NCI-H2107 treated with DMSO at 0.1 percent for 48 hours (cell line): ENCODE measurements at regions not wholly inside any gene's neighbourhood (a gene's known extent, or its start where the extent isn't known, plus 50 kb on each side); places are given as distances from the start of the nearest gene placed in this dataset.

Experiments
- DNase-seq: peaks from one replicate; lab custom pipeline; 2025; ENCODE audit not compliant: unreplicated experiment; lab: John Stamatoyannopoulos, UW

DNA sequence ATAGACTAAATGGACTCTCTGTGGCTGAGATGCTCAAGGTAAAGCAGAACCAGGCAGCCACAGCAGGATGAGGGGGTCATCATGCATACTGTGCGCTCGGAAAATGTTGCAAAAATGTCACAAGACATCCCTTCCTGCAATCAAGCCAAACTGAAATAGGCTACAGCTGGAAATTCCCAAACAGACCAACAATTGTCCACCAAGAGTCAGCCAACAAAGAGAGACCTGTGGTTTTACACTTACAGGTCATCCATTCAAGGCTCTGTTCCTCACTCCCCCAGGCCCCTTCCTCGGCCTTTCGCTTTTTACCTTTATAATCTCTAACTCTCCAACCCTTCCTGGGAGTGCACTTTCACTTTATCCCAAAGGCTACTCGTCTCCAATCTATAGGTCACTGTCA is 1066.9 kb downstream of the TSN start:
- DNase-seq: no peak

DNA sequence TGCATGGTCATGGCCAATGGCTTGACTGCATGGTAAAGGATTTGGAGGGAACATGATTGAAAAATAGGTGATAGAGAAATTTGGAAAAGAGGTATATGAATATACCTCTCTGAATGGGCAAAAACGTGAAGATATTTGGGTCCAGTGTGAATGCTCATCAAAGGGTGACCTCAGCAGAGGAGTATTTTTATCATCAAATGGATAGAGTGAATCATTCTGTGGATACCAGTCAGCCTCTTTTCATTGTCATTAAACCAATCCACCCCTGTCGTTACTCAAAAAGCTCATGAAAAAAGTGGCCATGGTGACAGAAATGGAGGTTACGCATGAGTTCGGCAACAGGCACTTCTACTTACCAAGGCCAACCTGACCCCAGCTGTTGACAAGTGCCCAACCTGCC is 1074.7 kb downstream of the TSN start:
- DNase-seq: no peak

DNA sequence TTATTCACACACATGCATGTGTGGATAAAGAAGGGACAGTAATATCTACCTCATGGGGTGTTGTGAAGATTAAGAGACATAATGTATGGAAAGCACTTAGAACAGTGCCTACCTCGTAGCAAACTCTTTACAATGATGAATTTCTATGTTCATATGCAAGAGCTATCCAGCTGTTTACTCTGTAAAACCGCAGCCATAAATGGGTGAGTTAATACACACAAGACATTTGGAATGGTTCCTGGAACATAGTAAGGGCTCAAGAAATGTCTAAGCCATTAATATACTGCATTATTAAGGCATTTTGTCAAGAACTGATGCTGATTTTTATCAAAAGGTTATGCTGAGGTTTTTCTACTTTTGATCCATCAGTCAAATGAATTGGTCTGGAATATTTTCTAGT is 1076.2 kb downstream of the TSN start:
- DNase-seq: no peak

DNA sequence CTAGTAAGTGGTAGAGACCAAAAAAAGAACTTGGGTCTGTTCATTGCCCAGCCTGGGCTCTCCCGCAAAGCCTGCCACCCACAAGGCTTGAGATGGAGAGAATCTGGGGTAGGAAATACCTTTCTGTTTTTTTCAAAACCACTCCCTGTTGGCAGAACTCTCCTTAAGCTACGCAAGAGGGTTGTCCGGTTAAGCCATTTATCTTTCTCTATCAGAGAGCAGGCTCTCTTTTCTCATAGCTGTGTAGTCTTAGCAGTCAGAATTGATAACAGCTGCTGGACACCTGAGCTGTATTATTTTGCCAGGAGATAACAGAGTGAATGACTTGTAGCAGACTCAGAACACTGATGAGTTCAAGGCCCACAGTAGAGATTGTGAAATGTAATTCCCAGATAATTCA is 1088.1 kb downstream of the TSN start:
- no peak for DNase-seq

DNA sequence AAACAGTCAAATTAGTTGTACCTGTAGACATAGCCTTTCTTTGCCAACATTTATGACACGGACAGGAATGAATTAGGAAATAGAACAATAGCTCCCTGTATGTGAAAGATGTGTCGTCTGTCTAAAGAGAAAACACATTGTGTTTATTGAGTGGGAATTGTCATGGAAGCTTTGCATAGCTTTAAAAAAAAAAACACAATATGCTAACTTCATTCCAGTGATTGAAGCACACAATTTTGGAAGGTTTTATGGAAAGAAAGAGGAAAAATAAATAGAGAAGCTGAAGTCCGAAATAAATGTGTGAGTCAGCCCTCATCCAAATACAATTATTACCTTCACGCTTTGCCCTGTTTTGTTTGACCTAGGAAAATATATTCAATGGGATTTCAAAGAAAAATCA is 1095.7 kb downstream of the TSN start:
- DNase-seq: no peak

DNA sequence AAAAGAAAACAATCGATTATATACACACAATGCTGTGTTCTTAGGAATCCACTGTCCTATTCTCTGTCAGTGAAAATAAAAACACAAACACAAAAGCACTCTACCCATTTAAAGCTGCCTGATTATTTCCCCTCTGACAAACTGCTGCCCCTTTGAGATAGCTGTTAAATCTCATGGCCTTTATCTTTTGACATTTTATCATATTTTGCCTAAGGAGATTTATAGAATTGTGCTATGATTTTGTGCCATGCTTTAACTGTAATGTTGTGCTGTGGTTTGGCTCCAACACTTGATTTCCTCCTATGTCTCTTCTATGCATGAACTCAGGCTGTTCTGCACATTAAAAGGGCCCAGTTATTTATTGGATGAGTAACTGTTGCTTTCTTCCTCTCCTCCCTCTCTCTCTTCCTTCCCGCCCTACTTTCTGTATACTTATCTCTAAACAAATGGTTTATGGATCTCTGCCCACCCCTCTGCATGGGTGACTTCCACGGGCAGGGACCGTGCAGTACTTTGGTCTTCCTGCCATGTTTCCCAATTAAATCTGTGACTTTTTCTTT is 1096.6 kb downstream of the TSN start:
- no peak for DNase-seq

DNA sequence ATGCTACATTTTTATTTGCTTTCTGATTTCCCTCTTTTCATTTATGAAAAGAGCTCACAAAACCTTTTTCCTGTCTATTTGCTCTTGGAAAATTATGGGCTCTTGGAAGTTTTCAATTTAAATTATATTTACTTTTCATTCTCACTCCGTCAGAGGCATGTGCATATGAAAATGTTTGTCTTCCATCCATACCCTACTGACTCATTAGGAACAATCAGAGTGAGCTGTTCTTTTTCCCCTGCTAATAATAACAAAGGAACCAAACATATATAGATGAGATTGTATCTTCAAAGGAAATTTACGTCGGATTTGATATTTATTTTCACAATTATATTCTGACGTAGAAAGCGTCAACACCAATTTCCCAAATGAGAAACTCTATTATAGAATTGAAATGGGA is 1101.2 kb downstream of the TSN start:
- no peak for DNase-seq

DNA sequence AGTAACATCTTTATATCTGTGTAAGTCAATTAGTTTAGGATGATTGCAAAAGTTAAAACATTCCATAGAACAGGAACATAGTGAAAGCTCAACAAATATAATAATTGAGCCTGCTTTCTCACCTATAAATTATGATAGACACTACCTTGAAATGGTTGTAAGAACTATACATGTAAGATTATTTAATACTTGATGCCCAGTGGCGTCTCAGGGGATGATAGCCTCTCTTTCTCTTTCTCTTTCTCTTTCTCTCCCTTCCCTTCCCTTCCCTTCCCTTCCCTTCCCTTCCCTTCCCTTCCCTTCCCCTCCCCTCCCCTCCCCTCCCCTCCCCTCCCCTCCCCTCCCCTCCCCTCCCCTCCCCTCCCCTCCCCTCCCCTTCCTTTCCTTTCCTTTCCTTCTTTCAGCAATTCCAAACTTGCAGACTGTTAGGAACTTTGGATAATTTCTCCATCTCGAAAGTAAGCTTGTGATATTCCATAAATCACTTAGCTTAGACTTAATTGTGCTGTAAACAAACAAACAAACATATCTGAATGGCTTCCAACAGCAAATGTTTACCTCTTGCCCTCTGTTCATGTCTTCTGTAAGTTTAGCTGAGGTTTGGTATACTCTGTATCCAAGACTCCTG is 1102.7 kb downstream of the TSN start:
- DNase-seq: no peak

DNA sequence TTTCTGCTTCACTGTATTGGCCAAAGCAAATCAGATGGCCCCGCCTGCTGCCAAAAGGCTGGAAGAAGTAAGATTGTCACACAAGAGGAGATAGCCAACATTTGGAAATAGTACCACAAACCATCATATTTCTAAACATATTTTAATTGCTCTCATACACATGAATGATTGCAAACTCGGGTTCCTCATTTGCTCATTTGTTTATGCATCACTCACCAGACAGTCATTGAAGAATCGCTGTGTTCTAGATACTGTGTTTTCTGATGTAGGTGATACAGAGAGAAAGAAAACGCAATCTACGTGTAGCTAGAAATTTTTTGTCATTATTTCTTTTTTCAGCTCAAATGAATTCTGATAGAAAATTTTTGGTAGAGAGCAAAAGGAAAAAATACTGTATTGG is 1103.4 kb downstream of the TSN start:
- DNase-seq: no peak

DNA sequence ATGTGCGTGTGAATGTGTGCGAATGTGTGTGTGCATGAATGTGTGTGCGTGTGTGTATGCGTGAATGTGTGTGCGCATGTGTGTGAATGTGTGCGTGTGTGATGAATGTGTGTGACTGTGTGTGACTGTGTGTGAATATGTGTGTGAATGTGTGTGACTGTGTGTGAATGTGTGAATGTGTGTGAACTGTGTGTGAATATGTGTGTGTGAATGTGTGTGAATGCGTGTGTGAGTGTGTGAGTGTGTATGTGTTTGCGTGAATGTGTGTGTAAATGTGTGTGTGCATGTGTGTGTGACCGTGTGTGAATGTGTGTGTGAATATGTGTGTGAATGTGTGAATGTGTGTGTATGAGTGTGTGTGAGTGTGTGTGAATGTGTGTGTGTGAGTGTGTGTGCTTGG is 1103.8 kb downstream of the TSN start:
- DNase-seq: no peak

DNA sequence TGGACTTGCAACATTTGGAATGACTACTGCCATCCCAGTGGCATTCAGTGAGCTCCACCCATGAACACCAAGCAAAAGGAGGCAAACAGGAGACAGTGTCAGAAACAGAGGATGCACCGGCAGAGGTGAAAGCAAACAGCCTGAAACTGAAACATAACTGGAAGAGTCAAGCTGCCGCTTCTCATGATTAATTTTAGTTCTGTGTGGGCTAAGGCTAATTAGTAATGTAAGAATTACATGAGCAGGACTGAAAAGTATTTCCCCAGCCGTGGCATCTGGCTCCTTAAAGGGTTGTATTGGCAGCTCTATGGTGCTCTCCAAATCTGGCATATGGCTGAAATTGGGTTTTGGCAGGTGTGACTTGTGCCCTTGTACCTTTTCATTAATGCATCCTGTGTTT is 1108.1 kb downstream of the TSN start:
- DNase-seq: no peak

DNA sequence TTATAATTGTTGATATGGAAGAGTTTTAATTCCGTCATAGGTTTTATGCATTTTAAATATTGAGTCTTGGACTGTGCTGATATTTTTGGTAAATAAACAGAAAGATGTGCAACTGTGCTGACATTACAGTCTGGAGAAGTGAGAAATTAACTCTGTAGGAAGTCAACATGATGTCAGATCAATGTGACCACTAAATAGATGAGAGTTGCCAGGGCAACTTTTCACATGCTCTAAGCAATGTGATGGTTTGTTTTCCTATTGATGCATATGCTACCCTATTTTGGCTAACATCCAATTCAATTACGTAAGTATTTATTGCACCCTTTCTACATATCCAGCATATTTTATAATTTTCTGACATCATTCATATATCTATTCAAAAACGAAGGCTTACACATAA is 1109.3 kb downstream of the TSN start:
- DNase-seq: no peak

DNA sequence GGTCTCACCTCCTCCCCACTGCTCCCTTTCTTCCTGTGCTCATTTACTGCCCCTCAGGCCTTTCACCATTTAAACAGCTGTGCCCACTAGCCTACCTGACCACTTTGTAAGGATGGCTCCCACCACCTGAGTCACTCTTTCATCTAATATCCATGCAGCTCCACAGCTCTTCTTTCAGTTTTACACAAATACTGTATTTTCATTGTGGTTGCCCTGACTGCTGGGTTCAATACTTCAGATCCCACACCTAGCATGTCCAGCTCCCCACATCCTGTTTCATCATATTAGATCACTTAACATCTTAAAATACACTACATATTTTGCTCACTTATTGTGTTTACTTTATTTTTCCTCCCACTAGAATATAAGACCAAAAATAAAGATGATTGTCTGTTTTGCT is 1110.6 kb downstream of the TSN start:
- no peak for DNase-seq

DNA sequence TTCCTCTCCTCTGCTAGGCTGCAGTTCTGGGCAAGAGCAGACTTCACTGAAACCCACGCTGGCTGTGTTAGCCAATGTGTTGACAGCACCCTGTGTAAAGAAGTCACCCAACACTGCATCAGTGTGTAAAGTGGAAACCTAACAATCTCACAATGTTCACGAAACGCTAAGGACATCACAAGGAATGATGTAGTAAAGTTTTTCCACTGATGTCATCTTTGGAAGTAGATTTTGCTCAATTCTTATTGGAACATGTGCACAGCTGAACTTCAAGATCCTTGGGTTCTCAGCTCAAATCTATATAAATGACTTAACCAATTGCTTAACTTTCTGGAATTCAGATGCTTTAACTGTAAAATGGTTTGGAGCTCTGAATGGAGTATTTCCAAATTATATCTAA is 1112.5 kb downstream of the TSN start:
- DNase-seq: no peak

DNA sequence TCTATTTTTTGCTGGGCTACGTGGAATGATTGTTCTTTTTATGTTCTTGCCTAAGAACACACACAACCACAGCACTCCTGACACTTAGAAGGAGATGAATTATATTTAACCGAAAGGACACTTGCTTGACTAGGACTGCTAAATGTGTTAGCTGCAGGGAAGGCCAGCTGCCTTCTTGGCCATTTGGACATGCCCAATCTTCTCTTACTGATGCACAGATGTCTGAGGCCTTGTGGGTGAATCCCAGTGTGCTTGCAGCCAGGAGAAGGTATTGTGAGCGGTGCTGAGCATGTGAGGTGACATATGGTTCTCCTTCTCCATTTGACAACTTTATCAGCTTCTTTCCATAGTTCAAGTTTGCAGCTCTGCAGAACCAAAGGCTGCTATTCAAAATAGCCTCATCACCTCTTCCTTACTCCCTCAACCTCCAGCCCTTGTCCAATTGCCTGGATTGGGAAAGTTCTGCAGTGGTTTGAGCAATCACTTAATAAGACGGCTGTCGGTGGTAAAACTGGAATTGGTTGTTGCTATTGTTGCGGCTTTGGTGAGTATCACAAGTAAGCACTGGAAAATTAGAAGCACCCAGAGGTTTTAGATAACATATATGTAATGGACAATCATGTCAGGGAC is 1113.3 kb downstream of the TSN start:
- DNase-seq: no peak

DNA sequence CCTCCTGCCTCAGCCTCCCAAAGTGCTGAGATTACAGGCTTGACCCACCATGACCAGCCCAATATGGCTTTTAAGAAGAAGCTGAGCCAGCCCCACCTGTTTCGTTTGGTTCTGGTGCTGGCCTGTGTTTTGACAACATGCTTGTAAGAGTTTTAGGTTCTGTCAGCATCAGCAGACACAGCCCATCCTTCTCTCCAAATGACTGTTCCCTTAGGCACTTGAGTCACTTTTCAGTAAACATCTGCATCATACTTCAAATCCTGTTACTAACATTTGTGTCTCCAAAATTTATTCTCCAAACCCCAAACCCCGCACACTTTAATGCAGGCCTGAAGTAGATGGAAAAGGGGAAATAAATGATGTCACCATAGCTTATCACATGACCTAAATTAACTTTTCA is 1118.5 kb downstream of the TSN start:
- no peak for DNase-seq

DNA sequence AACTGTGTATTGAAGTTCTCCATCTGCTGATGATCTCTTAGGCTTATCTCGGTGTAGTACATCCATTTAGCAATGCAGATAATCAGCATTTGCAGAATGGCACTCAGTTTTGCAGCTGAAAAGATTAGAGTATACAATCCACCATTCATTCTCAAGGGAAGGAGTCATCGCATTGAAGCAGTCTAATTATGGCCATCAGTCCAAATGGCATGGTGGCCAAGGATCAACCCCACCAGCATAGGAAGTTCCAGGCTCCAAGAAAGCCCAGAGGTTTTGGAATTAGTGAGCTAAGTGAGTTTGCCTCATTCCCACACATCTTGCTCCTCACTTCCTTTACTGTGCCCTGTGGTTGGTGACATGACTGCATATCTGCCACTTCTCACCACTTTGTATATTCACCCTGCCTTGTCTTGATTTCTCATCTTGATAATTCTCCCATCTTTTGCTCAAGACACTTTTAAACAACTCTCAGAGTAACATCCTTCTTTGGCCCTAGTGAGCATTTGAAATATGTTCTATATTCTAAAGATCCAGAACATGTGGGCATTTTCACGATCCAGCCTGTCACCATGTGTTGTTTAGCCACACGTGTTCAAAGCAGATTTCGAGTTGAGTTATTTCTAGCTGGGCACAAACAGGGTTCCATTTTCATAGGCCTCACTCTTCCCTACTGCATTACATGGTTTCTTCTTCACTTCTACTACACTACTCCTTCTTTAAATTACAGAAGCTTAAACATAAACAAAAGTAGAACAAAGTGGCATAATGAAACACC is 1119.8 kb downstream of the TSN start:
- DNase-seq: no peak

DNA sequence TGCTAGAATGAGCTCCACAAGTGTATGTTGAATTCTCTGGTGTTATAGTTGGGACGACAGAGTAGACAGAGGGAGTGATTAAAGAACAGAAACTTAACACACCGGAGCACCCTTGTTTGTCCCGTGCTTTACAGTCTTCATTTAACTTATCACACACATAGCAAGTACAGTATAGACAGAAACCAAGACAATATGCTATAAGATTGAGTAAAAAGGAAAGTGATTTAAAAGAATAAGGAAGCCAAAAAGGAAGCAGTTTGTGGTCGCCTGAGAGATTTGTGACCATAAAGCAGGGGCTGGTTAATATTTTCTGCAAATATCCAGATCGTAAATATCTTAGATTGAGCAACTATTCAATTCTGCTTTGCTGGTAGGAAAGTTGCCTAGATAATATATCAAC is 1128.4 kb downstream of the TSN start:
- no peak for DNase-seq

DNA sequence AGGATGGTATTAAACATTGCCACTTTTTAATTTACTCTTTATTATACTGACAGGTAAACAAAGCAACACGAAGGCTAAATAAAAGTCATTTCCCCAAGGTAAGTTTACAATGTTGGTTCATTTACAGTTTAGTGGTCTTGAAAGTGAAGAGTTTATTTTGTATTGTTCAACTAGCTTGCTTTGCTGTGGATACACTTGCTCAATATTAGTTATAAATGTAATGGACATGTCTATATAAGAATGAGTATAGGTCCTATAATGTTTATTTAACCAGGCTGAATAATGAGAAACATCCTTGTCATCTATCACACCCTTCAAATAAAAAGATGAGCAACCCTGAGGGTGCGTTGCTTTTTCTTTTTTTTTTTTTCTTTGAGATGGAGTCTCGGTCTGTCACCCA is 1129.4 kb downstream of the TSN start:
- DNase-seq: no peak

DNA sequence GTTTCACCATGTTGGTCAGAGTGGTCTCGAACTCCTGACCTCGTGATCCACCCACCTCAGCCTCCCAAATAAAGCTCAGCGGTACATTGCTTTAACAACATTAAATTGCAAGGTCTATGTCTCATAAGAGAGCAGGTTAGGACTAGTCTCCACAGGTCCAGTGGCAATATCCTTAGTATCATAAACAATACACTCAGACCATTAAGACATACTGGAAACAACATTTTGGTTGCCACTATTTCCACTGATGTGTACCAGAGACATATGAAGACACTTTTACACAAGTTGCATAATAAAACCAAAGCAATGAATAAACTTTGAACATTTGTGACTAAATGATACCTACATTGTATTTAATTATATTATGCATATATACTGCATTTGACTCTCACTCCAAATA is 1130.0 kb downstream of the TSN start:
- no peak for DNase-seq

DNA sequence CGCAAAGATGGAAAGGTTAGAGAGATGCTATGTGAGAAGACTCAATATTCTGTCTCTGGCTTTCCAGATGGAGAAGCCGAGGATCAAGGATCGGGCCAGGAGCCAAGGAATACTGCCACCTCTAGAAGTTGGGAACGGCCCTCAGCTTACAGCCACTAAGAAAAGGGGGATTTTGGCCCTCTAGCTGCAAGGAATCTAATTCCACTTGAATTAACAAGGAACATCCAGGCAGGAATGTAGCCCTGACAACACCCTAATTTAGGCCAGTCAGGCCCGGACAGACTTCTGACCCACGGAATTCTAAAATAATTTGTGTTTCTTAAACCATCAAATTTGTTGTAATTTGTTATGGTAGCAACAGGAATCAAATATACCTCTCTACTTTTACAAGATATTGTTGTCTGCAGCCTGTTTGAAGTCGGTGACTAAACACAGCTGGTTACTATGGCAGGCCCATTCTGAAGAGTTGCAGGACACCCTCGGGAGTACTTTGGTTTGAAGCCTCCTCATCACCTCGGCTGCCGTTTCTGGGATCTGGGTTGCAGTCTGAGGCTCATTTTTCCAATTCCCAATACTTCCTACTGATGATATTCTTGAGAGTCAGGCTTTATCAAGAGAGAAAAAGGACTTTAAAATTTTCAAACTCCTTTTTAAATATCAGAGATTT is 1131.2 kb downstream of the TSN start:
- no peak for DNase-seq

DNA sequence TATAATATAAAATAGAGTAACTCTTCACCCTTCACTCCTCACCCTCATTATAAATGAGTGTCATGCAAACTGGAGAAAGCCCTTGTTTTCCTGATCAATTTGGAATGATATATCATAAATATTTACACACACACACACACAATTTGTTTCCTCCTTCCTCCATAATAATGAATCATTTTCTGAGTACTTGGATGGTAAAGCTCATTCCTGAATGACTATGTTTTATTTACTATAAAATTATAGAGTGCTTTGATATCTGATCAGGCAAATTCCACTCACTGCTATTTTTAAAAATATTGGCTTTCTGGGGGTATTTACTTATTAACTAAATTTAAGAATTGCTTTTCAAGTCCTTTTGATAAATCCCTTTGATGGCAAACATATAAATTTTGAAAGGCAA is 1125.5 kb upstream of the CNTNAP5 start:
- no peak for DNase-seq
